ENCODE measurements at regions not wholly inside any gene's neighbourhood (a gene's known extent, or its start where the extent isn't known, plus 50 kb on each side); places are given as distances from the start of the nearest gene placed in this dataset.

DNA sequence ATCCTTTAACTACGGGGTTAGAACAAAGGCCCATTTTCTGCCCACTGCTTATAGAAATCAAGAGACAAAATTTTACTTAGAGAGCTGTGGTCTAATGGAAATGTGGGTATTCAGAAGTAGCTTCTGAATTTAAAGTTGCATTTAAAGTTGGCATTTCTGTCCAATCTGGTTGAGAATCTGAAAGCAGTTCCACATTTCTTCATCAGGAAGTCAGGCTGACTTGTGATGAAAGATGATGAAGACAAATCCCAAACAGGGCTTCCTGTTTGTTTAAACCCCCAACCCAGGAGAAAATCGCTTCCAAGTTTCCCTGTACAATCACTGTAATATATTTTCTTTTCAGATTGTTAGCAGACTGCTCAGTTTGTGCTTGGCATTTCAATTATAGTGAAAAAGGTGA lies 345.3 kb downstream of the SPRY1 start:
- no peaks in the 10 kb centered on the region for H3K36me3 Mint-ChIP-seq (ENCODE audit: low read depth)
- H3K27me3 Mint-ChIP-seq = peaks cover 8% of the 10 kb centered on the region
- no peak overlapping the region for H3K27ac Mint-ChIP-seq
- no peaks in the 10 kb centered on the region for H3K4me1 Mint-ChIP-seq (ENCODE audit: low read depth)
- no peak overlapping the region for H3K4me3 Mint-ChIP-seq
- DNase-seq = no peak
- no peaks in the 10 kb centered on the region for H3K9me3 Mint-ChIP-seq

GRCh38 chr4:123743848-123744247 lies 347.3 kb downstream of the SPRY1 start:
- no peaks in the 10 kb centered on the region for H3K4me1 Mint-ChIP-seq (ENCODE audit: low read depth)
- no peak for DNase-seq
- no peak overlapping the region for H3K4me3 Mint-ChIP-seq
- no peaks in the 10 kb centered on the region for H3K9me3 Mint-ChIP-seq
- H3K27ac Mint-ChIP-seq = no peak overlapping the region
- H3K36me3 Mint-ChIP-seq (ENCODE audit: low read depth) = no peaks in the 10 kb centered on the region
- H3K27me3 Mint-ChIP-seq = peaks cover 11% of the 10 kb centered on the region

GRCh38 chr4:123744664-123745290 lies 348.2 kb downstream of the SPRY1 start:
- no peaks in the 10 kb centered on the region for H3K36me3 Mint-ChIP-seq (ENCODE audit: low read depth)
- no peak overlapping the region for H3K4me3 Mint-ChIP-seq
- peaks cover 14% of the 10 kb centered on the region for H3K27me3 Mint-ChIP-seq
- DNase-seq = no peak
- no peaks in the 10 kb centered on the region for H3K4me1 Mint-ChIP-seq (ENCODE audit: low read depth)
- no peak overlapping the region for H3K27ac Mint-ChIP-seq
- H3K9me3 Mint-ChIP-seq = no peaks in the 10 kb centered on the region

DNA sequence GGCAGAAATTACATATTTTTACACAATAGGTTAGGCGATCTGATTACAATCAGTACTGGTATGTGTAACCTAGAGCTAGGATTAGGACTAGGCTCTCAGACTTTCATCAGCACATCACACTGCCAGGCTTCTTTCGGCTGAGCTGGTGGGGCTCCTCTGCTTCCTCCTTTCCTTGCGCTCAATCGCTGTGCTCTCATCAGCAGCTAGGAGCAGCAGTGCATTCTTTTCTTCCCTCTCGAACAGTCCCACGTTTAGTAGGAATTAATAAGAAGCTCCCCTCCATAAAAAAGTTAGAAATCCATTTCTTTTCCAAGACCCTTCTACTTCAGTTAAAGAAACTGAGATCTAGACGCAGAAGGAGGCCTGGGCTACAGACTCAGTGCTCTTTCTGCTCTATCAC lies 350.4 kb downstream of the SPRY1 start:
- H3K36me3 Mint-ChIP-seq (ENCODE audit: low read depth) = no peaks in the 10 kb centered on the region
- H3K4me1 Mint-ChIP-seq (ENCODE audit: low read depth) = no peaks in the 10 kb centered on the region
- no peak overlapping the region for H3K4me3 Mint-ChIP-seq
- no peaks in the 10 kb centered on the region for H3K9me3 Mint-ChIP-seq
- peaks cover 17% of the 10 kb centered on the region for H3K27me3 Mint-ChIP-seq
- no peak overlapping the region for H3K27ac Mint-ChIP-seq
- DNase-seq = no peak

- no peaks in the 10 kb centered on the region for H3K4me1 Mint-ChIP-seq (ENCODE audit: low read depth)
- peaks cover 17% of the 10 kb centered on the region for H3K27me3 Mint-ChIP-seq
- no peak overlapping the region for H3K27ac Mint-ChIP-seq
- no peaks in the 10 kb centered on the region for H3K9me3 Mint-ChIP-seq
- DNase-seq = no peak
- H3K36me3 Mint-ChIP-seq (ENCODE audit: low read depth) = no peaks in the 10 kb centered on the region
- no peak overlapping the region for H3K4me3 Mint-ChIP-seq
These were observed 352.2 kb downstream of the SPRY1 start for GRCh38 chr4:123748806-123749205.

DNA sequence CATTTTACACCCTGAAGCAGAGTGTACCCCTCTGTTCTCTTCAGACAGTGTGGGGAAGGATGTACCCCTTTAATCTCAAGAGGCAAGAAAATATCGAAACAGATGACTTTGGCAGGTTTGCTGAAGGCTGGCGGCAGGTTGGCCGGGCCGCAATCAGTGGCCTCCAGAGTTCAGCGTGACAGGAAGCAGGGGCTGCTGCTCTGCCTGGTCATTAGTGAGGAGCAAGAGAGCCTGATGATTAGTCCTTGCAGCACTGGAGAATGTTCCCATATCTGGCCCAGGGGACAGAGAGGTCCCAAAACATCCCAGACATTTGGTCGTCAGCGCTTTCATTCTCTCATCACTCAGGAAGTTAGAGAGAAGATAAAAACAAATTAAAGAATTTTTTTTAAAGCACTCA lies 352.8 kb downstream of the SPRY1 start:
- H3K4me1 Mint-ChIP-seq (ENCODE audit: low read depth) = no peaks in the 10 kb centered on the region
- H3K27ac Mint-ChIP-seq = no peak overlapping the region
- peaks cover 17% of the 10 kb centered on the region for H3K27me3 Mint-ChIP-seq
- no peaks in the 10 kb centered on the region for H3K36me3 Mint-ChIP-seq (ENCODE audit: low read depth)
- H3K9me3 Mint-ChIP-seq = no peaks in the 10 kb centered on the region
- no peak overlapping the region for H3K4me3 Mint-ChIP-seq
- DNase-seq = no peak

DNA sequence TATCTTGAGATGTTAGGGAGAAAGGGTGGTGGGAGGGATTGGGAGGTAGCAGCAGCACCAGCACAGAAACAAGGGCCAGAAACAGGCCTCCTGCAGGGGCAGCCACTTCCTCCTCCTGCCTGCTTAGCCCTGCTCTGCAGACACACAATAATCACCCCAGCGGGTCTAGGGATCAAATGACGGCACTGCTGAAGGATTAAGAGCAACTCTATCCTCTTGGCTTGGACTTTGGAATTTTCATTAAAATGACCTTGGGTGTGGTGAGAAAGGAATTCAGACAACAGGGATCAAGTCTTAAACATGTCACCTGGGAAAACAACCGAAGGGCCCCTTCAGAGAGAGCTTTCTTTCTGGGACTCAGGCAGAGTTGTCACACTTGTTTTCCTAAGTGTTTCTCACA lies 353.4 kb downstream of the SPRY1 start:
- Mint-ChIP-seq H3K9me3 (no peaks in the 10 kb centered on the region), H3K4me3 (no peak overlapping the region), H3K36me3 (ENCODE audit: low read depth) (no peaks in the 10 kb centered on the region), H3K27me3 (peaks cover 14% of the 10 kb centered on the region), H3K4me1 (ENCODE audit: low read depth) (no peaks in the 10 kb centered on the region), H3K27ac (no peak overlapping the region)
- no peak for DNase-seq

DNA sequence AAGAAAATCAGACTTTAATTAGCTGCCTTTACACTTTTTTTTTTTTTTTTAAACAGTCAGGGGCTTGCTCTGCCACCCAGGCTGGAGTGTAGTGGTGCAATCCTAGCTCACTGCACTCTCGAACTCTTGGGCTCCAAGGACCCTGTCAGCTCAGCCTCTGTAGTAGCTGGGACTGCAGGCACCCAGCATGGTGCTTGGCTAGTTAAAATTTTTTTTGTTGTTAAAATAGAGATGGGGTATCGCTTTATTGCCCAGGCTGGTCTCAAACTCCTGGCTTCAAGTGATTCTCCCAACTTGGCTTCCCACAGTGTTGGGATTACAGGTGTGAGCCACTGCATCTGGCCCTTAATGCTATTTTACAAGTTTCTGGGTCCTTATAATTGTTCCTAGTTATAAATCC lies 359.1 kb downstream of the SPRY1 start:
- no peaks in the 10 kb centered on the region for H3K9me3 Mint-ChIP-seq
- H3K4me1 Mint-ChIP-seq (ENCODE audit: low read depth) = no peaks in the 10 kb centered on the region
- no peak overlapping the region for H3K4me3 Mint-ChIP-seq
- no peak overlapping the region for H3K27ac Mint-ChIP-seq
- DNase-seq = no peak
- H3K27me3 Mint-ChIP-seq = peaks cover 6% of the 10 kb centered on the region
- no peaks in the 10 kb centered on the region for H3K36me3 Mint-ChIP-seq (ENCODE audit: low read depth)

- Mint-ChIP-seq H3K4me3 (no peak overlapping the region), H3K9me3 (no peaks in the 10 kb centered on the region), H3K27ac (no peak overlapping the region), H3K36me3 (ENCODE audit: low read depth) (no peaks in the 10 kb centered on the region), H3K27me3 (peaks cover 9% of the 10 kb centered on the region), H3K4me1 (ENCODE audit: low read depth) (no peaks in the 10 kb centered on the region)
- DNase-seq = no peak
These were observed 371.2 kb downstream of the SPRY1 start for GRCh38 chr4:123767806-123768205.

GRCh38 chr4:123770884-123771283 lies 374.3 kb downstream of the SPRY1 start:
- Mint-ChIP-seq H3K36me3 (ENCODE audit: low read depth) (no peaks in the 10 kb centered on the region), H3K27ac (no peak overlapping the region), H3K27me3 (peaks cover 15% of the 10 kb centered on the region), H3K4me3 (no peak overlapping the region), H3K4me1 (ENCODE audit: low read depth) (no peaks in the 10 kb centered on the region), H3K9me3 (no peaks in the 10 kb centered on the region)
- DNase-seq = no peak

DNA sequence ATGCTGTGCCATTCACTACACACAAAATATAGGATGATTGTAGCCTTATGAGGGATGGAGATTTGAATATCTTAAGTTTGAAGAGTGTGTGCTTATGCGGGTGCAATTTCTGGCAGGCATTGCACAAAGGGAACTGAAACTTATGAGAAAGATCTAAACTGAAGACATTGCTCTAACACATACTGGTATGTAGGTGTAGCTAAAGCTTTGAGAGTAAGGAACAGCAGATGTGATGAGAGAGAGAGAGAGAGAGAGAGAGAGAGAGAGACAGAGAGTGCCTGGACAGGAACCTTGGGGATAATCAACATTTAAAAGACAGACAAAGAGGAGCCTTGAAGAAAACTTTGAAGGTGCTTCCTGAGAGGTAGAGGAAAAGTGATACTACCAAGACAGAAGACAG lies 379.7 kb downstream of the SPRY1 start:
- Mint-ChIP-seq H3K27ac (no peak overlapping the region), H3K4me3 (no peak overlapping the region), H3K36me3 (ENCODE audit: low read depth) (no peaks in the 10 kb centered on the region), H3K27me3 (peaks cover 9% of the 10 kb centered on the region), H3K4me1 (ENCODE audit: low read depth) (no peaks in the 10 kb centered on the region), H3K9me3 (no peaks in the 10 kb centered on the region)
- DNase-seq = no peak

DNA sequence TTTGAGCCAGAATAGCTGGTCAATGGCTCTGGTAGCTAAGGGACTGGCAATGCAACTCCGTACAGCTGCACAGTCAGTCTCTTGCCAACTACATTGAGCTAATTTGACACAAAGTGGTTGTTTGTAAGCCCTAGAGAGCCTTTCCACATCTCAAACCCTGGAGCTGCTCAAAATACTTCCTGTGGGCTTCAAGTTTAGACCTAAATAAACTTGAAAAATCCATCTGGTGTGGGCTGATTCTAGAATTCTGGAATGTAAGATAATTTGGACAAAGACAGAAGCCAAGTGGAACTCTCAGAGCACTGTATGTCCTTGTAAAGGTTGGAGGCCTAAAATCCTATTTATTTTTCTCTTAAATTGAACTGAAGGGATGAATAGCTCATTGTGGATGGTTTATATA lies 380.8 kb downstream of the SPRY1 start:
- Mint-ChIP-seq H3K36me3 (ENCODE audit: low read depth) (no peaks in the 10 kb centered on the region), H3K9me3 (no peaks in the 10 kb centered on the region), H3K27me3 (peaks cover 9% of the 10 kb centered on the region)

DNA sequence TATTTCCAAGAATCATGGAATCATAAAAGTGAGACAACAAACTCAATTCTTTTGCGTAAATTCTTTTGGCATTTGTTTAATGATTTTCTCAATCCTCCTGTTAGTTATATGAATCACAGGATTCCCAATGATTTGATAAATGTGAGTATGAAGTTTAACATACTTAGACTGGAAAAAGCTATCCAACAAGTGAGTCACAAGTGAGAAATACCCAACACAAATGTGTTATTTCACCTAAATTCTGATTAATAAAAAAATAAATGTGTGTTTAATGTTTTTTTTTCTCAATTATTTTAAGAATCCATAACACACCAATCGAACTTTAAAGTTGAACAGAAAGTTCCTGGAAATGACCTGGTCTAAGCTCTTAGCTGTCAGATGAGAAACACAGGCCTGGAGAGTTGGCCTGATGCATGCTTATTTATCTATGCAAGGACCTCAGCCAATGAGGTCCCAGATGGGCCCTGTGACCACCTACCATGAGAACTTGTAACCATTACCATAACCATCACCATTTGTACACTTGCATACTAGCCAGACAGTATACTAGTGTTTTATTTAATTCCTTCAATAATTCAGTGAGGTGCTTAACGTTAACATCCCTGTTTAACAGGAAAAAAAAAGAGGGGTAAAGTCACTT lies 386.7 kb downstream of the SPRY1 start:
- no peak for DNase-seq
- Mint-ChIP-seq H3K27ac (no peak overlapping the region), H3K36me3 (ENCODE audit: low read depth) (no peaks in the 10 kb centered on the region), H3K4me3 (no peak overlapping the region), H3K27me3 (no peaks in the 10 kb centered on the region), H3K4me1 (ENCODE audit: low read depth) (no peaks in the 10 kb centered on the region), H3K9me3 (no peaks in the 10 kb centered on the region)

More for the DNA sequence above, 380.8 kb downstream of the SPRY1 start:
- Mint-ChIP-seq H3K27ac (no peak overlapping the region), H3K4me1 (ENCODE audit: low read depth) (no peaks in the 10 kb centered on the region), H3K4me3 (no peak overlapping the region)
- no peak for DNase-seq

DNA sequence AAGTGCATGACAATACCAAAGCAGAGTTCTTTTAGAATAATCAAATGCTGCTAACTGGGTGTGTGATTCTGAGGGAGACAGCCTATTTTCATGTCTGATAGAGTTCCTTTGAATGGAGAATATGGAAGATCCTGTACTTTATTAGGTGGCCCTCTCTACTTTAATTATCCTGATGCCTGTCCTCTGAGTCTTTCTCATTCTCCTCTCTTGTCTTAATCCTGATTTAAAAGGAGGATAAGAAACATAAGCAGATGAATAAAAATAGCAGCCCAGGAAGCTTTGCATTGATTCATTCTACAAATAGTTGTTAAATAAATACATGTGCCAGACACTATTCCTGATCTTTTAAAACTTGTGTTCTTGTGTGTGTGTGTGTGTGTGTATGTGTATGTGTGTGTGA lies 387.3 kb downstream of the SPRY1 start:
- Mint-ChIP-seq H3K27me3 (no peaks in the 10 kb centered on the region), H3K4me3 (no peak overlapping the region), H3K9me3 (no peaks in the 10 kb centered on the region), H3K36me3 (ENCODE audit: low read depth) (no peaks in the 10 kb centered on the region), H3K27ac (no peak overlapping the region), H3K4me1 (ENCODE audit: low read depth) (no peaks in the 10 kb centered on the region)
- DNase-seq = no peak

GRCh38 chr4:123784626-123785025 lies 388.0 kb downstream of the SPRY1 start:
- Mint-ChIP-seq H3K27me3 (no peaks in the 10 kb centered on the region), H3K4me1 (ENCODE audit: low read depth) (no peaks in the 10 kb centered on the region), H3K9me3 (no peaks in the 10 kb centered on the region), H3K27ac (no peak overlapping the region), H3K4me3 (no peak overlapping the region), H3K36me3 (ENCODE audit: low read depth) (no peaks in the 10 kb centered on the region)
- no peak for DNase-seq

DNA sequence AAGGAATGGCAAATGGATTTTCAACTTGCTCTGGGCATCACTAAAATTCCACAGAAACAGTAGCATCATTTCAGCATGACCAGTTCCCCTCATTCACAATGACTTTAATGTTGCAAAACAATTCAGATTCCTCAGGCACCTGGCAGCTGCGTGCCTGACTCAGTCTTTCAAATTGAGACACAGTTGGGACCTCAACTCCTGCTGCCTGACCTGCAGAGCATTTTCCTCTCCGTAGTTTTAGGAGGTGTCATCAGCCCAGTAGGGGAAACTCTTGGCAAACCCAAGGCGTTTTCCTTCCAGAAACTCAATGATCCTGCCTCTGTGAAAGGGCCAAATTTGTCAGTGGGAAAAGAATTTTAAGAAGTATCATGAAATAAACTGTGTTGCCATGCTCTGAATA lies 388.9 kb downstream of the SPRY1 start:
- H3K36me3 Mint-ChIP-seq (ENCODE audit: low read depth) = no peaks in the 10 kb centered on the region
- H3K27ac Mint-ChIP-seq = no peak overlapping the region
- no peaks in the 10 kb centered on the region for H3K27me3 Mint-ChIP-seq
- H3K9me3 Mint-ChIP-seq = no peaks in the 10 kb centered on the region
- no peak for DNase-seq
- no peak overlapping the region for H3K4me3 Mint-ChIP-seq
- H3K4me1 Mint-ChIP-seq (ENCODE audit: low read depth) = no peaks in the 10 kb centered on the region

Measured in activated T-cell treated with anti-CD3 and anti-CD28 coated beads, Interleukin-2, amount 50 U/mL, for 24 hours (primary cell).